Nephron (organoid): ENCODE measurements at regions not wholly inside any gene's neighbourhood (a gene's known extent, or its start where the extent isn't known, plus 50 kb on each side); places are given as distances from the start of the nearest gene placed in this dataset.

Source experiments
- H3K27ac Mint-ChIP-seq, 3 experiments: 2 replicates each; pipeline ENCODE4 v1.8.0; 2020; ENCODE audit warnings: mixed read lengths in 3 of 3, mild to moderate bottlenecking in 2 of 3, moderate library complexity in 1 of 3
- H3K27me3 Mint-ChIP-seq: 2 replicates; pipeline ENCODE4 v1.8.0; 2021; ENCODE audit warnings: low read depth, mild to moderate bottlenecking, moderate library complexity, mixed read lengths
- H3K36me3 Mint-ChIP-seq: 2 replicates; pipeline ENCODE4 v1.8.0; 2020; ENCODE audit warnings: low read depth, mixed read lengths
- H3K4me1 Mint-ChIP-seq: 2 replicates; pipeline ENCODE4 v1.8.0; 2020; ENCODE audit warnings: mixed read lengths
- H3K4me3 Mint-ChIP-seq, 3 experiments: 2 replicates each; pipeline ENCODE4 v1.8.0; 2020; ENCODE audit warnings: mild to moderate bottlenecking in 3 of 3, mixed read lengths in 3 of 3, moderate library complexity in 2 of 3
- H3K9me3 Mint-ChIP-seq: 2 replicates; pipeline ENCODE4 v1.8.0; 2020; ENCODE audit warnings: mixed read lengths
- TF ChIP-seq, protein P1 (sequence below), 3 experiments: fragments of 200-600 bp; sonication (generic); IDR thresholded peaks; one replicate each; pipeline ENCODE4 v1.5.0; 2021; ENCODE audit warnings: antibody characterized with exemption in 3 of 3; ENCODE audit not compliant: unreplicated experiment in 3 of 3

DNA sequence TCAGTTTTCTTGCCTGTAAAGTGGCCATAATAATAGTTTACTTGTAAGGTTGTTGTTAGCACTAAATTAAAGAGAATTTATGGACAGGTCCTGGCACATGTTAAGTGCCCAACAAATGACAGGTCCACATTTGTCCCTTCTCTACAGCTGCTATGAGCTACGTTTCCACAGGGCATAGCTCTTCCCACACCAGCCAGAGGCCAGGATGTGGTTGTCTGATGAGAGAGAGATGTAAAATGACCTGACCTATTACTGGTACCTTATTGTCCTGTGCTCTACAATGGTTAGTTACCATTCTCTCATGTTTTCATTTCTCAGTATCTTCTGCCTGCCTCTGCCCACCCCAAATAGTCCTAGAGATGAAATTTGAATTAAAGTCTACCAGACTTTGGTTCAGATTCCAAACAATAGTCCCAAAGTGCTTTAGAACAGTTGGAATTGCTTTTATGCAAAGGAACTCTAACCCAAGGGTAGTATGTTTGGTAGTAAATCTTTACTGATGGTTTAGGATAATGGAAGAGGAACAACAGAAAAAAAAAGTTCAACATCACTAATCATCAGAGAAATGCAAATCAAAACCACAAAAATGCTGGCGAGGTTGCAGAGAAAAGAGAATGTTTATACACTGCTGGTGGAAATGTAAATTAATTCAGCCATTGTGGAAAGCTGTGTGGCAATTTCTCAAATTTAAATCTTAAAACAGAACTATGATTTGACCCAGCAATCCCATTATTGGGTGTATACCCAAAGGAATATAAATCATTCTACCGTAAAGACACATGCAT is 57.1 kb upstream of the ANKFN1 start:
- no peaks in the 10 kb centered on the region for H3K9me3 Mint-ChIP-seq
- no peak overlapping the region for H3K27ac Mint-ChIP-seq
- TF ChIP-seq, protein P1, sequence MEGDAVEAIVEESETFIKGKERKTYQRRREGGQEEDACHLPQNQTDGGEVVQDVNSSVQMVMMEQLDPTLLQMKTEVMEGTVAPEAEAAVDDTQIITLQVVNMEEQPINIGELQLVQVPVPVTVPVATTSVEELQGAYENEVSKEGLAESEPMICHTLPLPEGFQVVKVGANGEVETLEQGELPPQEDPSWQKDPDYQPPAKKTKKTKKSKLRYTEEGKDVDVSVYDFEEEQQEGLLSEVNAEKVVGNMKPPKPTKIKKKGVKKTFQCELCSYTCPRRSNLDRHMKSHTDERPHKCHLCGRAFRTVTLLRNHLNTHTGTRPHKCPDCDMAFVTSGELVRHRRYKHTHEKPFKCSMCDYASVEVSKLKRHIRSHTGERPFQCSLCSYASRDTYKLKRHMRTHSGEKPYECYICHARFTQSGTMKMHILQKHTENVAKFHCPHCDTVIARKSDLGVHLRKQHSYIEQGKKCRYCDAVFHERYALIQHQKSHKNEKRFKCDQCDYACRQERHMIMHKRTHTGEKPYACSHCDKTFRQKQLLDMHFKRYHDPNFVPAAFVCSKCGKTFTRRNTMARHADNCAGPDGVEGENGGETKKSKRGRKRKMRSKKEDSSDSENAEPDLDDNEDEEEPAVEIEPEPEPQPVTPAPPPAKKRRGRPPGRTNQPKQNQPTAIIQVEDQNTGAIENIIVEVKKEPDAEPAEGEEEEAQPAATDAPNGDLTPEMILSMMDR (IDR thresholded peaks at IDR 0.05; ENCODE audit: unreplicated experiment in 3 of 3) = no peak
- no peak overlapping the region for H3K4me3 Mint-ChIP-seq
- no peaks in the 10 kb centered on the region for H3K36me3 Mint-ChIP-seq
- no peaks in the 10 kb centered on the region for H3K4me1 Mint-ChIP-seq
- H3K27me3 Mint-ChIP-seq = peaks cover 5% of the 10 kb centered on the region

DNA sequence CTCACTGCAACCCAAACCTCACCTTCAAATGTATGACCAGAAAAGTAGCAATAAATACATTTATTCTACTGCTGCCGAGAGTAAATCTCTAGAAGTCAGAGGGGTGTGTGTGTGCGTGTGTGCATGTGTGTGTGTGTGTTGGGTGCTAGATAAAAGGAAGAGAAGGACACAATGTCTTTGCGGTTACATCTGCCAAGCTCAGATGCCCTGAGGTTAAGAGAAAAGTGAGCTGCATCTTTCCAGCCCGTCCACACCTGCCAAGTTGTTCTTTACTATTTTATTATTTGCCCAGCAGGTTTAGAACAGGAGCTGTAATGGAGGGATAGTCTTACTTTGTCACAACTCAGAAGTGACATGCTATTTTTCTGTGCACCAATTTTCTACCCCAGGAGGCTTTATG is 54.5 kb upstream of the ANKFN1 start:
- no peak overlapping the region for H3K4me3 Mint-ChIP-seq
- H3K4me1 Mint-ChIP-seq = no peaks in the 10 kb centered on the region
- H3K27me3 Mint-ChIP-seq = peaks cover 5% of the 10 kb centered on the region
- TF ChIP-seq, protein P1 (IDR thresholded peaks at IDR 0.05; ENCODE audit: unreplicated experiment in 3 of 3) = no peak
- no peaks in the 10 kb centered on the region for H3K9me3 Mint-ChIP-seq
- no peak overlapping the region for H3K27ac Mint-ChIP-seq
- no peaks in the 10 kb centered on the region for H3K36me3 Mint-ChIP-seq

DNA sequence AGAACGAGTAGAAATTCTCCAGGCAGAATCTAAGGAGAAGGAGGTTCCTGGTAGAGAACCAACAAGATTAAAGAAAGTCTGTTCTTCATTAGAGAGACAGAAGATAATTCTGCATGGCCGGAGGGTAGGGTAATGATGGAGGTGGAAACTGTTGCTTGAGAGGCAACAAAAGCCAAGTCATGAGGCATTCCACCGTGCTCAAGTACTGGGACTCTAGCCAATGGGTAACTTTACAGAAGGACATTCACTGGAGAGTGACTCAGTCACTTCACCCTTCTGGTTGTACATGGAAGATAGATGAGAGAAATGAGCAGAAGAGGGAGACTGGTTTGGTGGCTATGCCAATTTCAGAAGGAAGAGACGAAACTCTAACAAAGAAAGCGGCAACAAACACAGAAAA is 53.6 kb upstream of the ANKFN1 start:
- TF ChIP-seq, protein P1 (IDR thresholded peaks at IDR 0.05; ENCODE audit: unreplicated experiment in 3 of 3) = no peak
- no peaks in the 10 kb centered on the region for H3K9me3 Mint-ChIP-seq
- no peaks in the 10 kb centered on the region for H3K36me3 Mint-ChIP-seq
- no peaks in the 10 kb centered on the region for H3K4me1 Mint-ChIP-seq
- H3K4me3 Mint-ChIP-seq = no peak overlapping the region
- no peak overlapping the region for H3K27ac Mint-ChIP-seq
- peaks cover 9% of the 10 kb centered on the region for H3K27me3 Mint-ChIP-seq
